ENCODE measurements at regions not wholly inside any gene's neighbourhood (a gene's known extent, or its start where the extent isn't known, plus 50 kb on each side); places are given as distances from the start of the nearest gene placed in this dataset.

GRCh38 chrX:83185010-83185409 is 323.1 kb upstream of the POU3F4 start:
- TF ChIP-seq CTCF (conservative IDR thresholded peaks at IDR 0.05; ENCODE audit: low read depth), result no peak
- no peak overlapping the region for H3K27ac ChIP-seq
- ChIA-PET POLR2A (ENCODE audit: low non-redundant PET) (no interaction called here), CTCF (no interaction called here)
- no peak for DNase-seq (ENCODE audit: low spot score)

- CTCF ChIA-PET, result no interaction called here
- no peak for DNase-seq (ENCODE audit: low spot score)
- no peak for TF ChIP-seq CTCF (conservative IDR thresholded peaks at IDR 0.05; ENCODE audit: low read depth)
- POLR2A ChIA-PET (ENCODE audit: low non-redundant PET), result no interaction called here
- H3K27ac ChIP-seq, result no peak overlapping the region
Measured at GRCh38 chrX:83185887-83186286, 322.2 kb upstream of the POU3F4 start.

- no peak for TF ChIP-seq CTCF (conservative IDR thresholded peaks at IDR 0.05; ENCODE audit: low read depth)
- POLR2A ChIA-PET (ENCODE audit: low non-redundant PET), result no interaction called here
- no peak overlapping the region for H3K27ac ChIP-seq
- CTCF ChIA-PET, result no interaction called here
- no peak for DNase-seq (ENCODE audit: low spot score)
Measured at GRCh38 chrX:83186632-83187031, 321.5 kb upstream of the POU3F4 start.

Data from RWPE1 (cell line).